Right atrium auricular region (tissue), 2 donors: ENCODE measurements at regions not wholly inside any gene's neighbourhood (a gene's known extent, or its start where the extent isn't known, plus 50 kb on each side); places are given as distances from the start of the nearest gene placed in this dataset.
A peak's percentile ranks its signal among the peaks of the same experiment; 100 is the strongest.

ENCODE experiments used
- DNase-seq: peaks from one replicate; pipeline ENCODE4 v3.0.0-alpha.2; 2019; ENCODE audit warnings: low spot score
- H3K27ac ChIP-seq, 2 donors: fragments of 200-600 bp; sonication (generic); 1 replicate in 1 of 2; 2 replicates in 1 of 2; pipeline ENCODE4 v1.5.1; 2016 to 2019
- H3K27me3 ChIP-seq, 2 donors: fragments of 200-600 bp; sonication (generic); one replicate each; pipeline versions ENCODE4 v1.5.1 to v1.6.0; 2017 to 2019
- H3K36me3 ChIP-seq: fragments of 200-600 bp; sonication (generic); one replicate; pipeline ENCODE4 v1.5.1; 2016
- H3K4me1 ChIP-seq, 2 donors: fragments of 200-600 bp; sonication (generic); one replicate each; pipeline versions ENCODE4 v1.5.1 to v1.6.0; 2017 to 2019
- H3K4me3 ChIP-seq, 2 donors: fragments of 200-600 bp; sonication (generic); 1 replicate in 1 of 2; 2 replicates in 1 of 2; pipeline ENCODE4 v1.5.1; 2017 to 2019; ENCODE audit warnings: mild to moderate bottlenecking in 1 of 2, moderate library complexity in 1 of 2
- H3K9me3 ChIP-seq, 2 donors: fragments of 200-600 bp; sonication (generic); one replicate each; pipeline ENCODE4 v1.5.1; 2019
- TF ChIP-seq, protein P1 (sequence below), 2 donors: fragments of 200-600 bp; sonication (generic); IDR thresholded peaks; one replicate each; pipeline ENCODE4 v1.5.1; 2019; ENCODE audit warnings: antibody characterized with exemption in 2 of 2

DNA sequence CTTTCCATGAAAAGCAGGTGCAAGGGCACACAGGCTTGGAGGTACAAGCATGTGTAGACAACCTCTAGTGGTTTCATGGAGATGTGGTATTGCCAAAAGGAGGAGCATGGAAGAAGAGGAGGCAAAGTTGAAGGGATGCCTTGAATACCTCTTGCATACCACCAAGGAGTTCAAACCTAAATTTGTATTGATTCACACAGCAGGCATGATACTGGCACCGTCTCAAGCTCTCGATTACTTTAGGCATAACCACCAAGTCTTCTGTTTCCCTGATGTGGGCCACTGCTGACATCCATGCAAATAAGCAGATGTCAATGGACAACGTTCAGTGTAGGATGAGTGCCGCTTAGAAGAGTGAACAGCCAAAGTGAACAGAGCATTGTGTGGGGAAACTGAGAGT, 87.1 kb downstream of the SCN11A start:
- Histone ChIP-seq H3K27me3 (no peaks in the 10 kb centered on the region), H3K9me3 (no peaks in the 10 kb centered on the region), H3K27ac (no peak overlapping the region), H3K4me3 (no peak overlapping the region), H3K4me1 (peaks cover 0 to 5% of the 10 kb centered on the region in 2 donors), H3K36me3 (no peaks in the 10 kb centered on the region)
- TF ChIP-seq, protein P1, sequence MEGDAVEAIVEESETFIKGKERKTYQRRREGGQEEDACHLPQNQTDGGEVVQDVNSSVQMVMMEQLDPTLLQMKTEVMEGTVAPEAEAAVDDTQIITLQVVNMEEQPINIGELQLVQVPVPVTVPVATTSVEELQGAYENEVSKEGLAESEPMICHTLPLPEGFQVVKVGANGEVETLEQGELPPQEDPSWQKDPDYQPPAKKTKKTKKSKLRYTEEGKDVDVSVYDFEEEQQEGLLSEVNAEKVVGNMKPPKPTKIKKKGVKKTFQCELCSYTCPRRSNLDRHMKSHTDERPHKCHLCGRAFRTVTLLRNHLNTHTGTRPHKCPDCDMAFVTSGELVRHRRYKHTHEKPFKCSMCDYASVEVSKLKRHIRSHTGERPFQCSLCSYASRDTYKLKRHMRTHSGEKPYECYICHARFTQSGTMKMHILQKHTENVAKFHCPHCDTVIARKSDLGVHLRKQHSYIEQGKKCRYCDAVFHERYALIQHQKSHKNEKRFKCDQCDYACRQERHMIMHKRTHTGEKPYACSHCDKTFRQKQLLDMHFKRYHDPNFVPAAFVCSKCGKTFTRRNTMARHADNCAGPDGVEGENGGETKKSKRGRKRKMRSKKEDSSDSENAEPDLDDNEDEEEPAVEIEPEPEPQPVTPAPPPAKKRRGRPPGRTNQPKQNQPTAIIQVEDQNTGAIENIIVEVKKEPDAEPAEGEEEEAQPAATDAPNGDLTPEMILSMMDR (IDR thresholded peaks at IDR 0.05) = no peak
- no peak for DNase-seq

DNA sequence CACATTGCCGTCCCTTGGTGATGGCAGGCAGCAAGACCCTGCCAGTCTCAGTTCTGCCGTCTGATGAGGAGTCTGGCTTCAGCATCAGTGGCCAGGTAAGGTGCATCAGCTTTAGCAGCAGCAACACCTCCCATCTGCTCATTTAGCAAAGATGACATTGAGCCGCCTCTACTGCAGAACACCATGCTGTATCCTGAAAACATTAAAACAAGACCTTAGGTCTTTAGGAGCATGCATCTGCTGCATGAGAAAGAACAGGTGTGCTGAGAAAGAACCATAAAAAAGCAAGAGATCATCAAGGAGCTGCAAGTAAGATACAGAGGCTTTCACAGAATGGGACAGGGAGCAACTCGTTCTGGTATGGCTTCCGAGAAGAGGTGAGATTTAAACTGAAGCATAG, 87.5 kb downstream of the SCN11A start:
- Histone ChIP-seq H3K9me3 (no peaks in the 10 kb centered on the region), H3K4me1 (peaks cover 0 to 3% of the 10 kb centered on the region in 2 donors), H3K36me3 (no peaks in the 10 kb centered on the region), H3K27me3 (no peaks in the 10 kb centered on the region), H3K4me3 (no peak overlapping the region), H3K27ac (no peak overlapping the region)
- TF ChIP-seq, protein P1 (IDR thresholded peaks at IDR 0.05) = no peak
- no peak for DNase-seq

GRCh38 chr3:38960953-38961622, 90.7 kb downstream of the SCN11A start:
- Histone ChIP-seq H3K4me3 (no peak overlapping the region), H3K27me3 (no peaks in the 10 kb centered on the region), H3K4me1 (no peaks in the 10 kb centered on the region), H3K36me3 (no peaks in the 10 kb centered on the region), H3K9me3 (no peaks in the 10 kb centered on the region), H3K27ac (no peak overlapping the region)
- DNase-seq = no peak
- TF ChIP-seq, protein P1 (IDR thresholded peaks at IDR 0.05) = peak; percentile 39 to 73

DNA sequence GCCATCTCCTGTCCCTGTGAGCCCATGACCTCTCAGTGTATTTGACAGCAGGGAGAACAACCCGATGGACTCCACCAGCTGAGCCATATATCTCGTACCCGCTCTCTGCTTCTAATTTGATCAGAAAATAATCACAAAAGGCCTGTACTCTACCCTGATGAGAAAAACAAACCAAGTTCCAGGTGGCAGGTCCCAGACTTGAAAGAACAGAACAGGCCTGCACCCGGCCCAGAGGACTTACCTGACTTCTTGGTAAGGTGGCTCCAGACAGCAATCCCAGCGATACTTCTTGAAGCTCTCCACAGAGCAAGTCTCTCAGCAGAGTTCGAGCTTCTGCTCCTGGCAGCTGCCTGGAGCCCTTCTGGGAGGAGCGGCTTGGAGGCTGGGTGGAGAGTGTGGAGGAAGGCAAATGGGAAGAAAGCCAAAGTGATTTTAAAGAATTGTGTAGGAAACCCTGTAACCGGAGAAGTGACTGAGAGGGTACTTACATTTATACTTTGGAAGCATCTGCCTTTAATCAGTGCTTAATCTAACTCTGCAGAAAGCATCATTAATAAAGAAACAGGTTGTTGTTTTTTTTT, 91.6 kb downstream of the SCN11A start:
- H3K4me3 ChIP-seq = no peak overlapping the region
- H3K27me3 ChIP-seq = no peaks in the 10 kb centered on the region
- TF ChIP-seq, protein P1 (IDR thresholded peaks at IDR 0.05) = no peak
- H3K9me3 ChIP-seq = no peaks in the 10 kb centered on the region
- H3K27ac ChIP-seq = no peak overlapping the region
- H3K36me3 ChIP-seq = no peaks in the 10 kb centered on the region
- H3K4me1 ChIP-seq = no peaks in the 10 kb centered on the region
- no peak for DNase-seq

- TF ChIP-seq, protein P1 (IDR thresholded peaks at IDR 0.05) = no peak
- no peak for DNase-seq
- no peaks in the 10 kb centered on the region for H3K36me3 ChIP-seq
- H3K4me3 ChIP-seq = no peak overlapping the region
- no peaks in the 10 kb centered on the region for H3K27me3 ChIP-seq
- H3K4me1 ChIP-seq = no peaks in the 10 kb centered on the region
- H3K9me3 ChIP-seq = no peaks in the 10 kb centered on the region
- H3K27ac ChIP-seq = no peak overlapping the region
Measured at GRCh38 chr3:38958026-38958720, 93.6 kb downstream of the SCN11A start.
